HUES48 (cell line): ENCODE measurements at regions not wholly inside any gene's neighbourhood (a gene's known extent, or its start where the extent isn't known, plus 50 kb on each side); places are given as distances from the start of the nearest gene placed in this dataset.

Experiments used
- H3K27ac ChIP-seq: one replicate; pipeline ENCODE4 v1.7.0; 2013; ENCODE audit warnings: low read depth, low read length, inconsistent platforms
- H3K27me3 ChIP-seq: 2 replicates; pipeline ENCODE4 v1.6.1; 2013; ENCODE audit warnings: mild to moderate bottlenecking, low read length; ENCODE audit not compliant: control insufficient read depth, insufficient read depth
- H3K36me3 ChIP-seq: 2 replicates; pipeline ENCODE4 v1.6.1; 2013; ENCODE audit warnings: low read length; ENCODE audit not compliant: control insufficient read depth, insufficient read depth
- H3K4me1 ChIP-seq: 2 replicates; pipeline ENCODE4 v1.6.1; 2013; ENCODE audit warnings: mild to moderate bottlenecking, low read length; ENCODE audit not compliant: control insufficient read depth, insufficient read depth
- H3K4me3 ChIP-seq: 2 replicates; pipeline ENCODE4 v1.5.1; 2013; ENCODE audit warnings: mild to moderate bottlenecking, low read depth, low read length
- H3K9ac ChIP-seq: 2 replicates; pipeline ENCODE4 v1.6.1; 2013; ENCODE audit warnings: mild to moderate bottlenecking, low read depth, low read length, moderate library complexity
- H3K9me3 ChIP-seq: 2 replicates; pipeline ENCODE4 v1.6.1; 2013; ENCODE audit warnings: low read length; ENCODE audit not compliant: control insufficient read depth, insufficient read depth

DNA sequence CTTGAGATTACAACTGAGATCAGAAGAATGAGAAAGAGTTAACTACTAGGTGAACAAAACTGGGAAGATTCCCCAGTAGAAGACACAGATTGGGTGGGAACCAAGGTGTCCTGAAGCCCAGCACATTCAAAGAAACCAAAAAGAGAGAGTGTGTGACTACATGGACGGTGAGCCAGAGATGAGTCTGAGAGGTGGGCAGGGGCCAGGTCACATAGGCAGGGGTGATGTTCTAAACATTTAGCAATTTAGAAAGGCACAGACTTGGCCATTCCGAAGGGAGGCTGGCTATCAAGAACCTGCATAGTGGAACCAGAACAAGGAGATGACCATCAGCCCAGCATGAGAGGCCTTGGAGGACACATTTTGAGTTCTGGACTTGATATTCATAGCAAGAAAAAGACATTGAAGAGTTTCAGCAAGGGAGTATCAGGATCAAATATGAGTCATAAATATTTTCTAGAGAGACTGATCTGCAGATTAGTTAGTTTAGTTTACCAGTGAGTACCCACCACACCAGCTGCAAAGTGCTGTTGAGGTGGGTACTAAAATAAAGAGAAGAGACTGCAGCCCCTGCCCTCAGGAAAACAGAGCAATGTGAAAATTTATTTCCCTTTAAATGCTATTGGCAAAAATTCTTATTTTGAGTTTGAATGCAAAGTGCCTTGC lies 340.5 kb upstream of the PRDM1 start:
- no peaks in the 10 kb centered on the region for H3K9me3 ChIP-seq
- no peak overlapping the region for H3K4me3 ChIP-seq
- no peak overlapping the region for H3K9ac ChIP-seq
- peaks cover 18% of the 10 kb centered on the region for H3K4me1 ChIP-seq
- no peak overlapping the region for H3K27ac ChIP-seq
- no peaks in the 10 kb centered on the region for H3K36me3 ChIP-seq
- H3K27me3 ChIP-seq: no peaks in the 10 kb centered on the region

DNA sequence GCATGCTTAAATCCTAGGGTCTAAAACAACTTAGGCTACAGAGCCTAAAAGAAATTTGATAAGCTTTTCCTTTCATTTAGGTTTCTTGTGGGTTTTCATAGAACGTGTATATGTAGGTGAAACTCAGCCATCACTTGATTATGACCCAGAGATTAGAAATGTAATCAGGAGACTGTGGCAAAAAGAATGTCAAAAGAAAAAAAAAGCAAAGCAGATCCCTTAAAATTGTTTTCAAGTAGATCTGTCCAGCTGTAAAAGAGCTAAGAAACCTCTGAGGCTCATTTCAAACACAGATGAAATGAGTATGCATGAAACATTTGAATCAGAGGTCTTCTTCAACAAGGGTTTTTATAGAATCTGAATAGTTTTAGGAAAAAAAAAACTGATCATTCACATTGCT lies 341.3 kb upstream of the PRDM1 start:
- Histone ChIP-seq H3K36me3 (no peaks in the 10 kb centered on the region), H3K9me3 (no peaks in the 10 kb centered on the region), H3K9ac (no peak overlapping the region), H3K4me3 (no peak overlapping the region), H3K27ac (no peak overlapping the region), H3K4me1 (peaks cover 23% of the 10 kb centered on the region), H3K27me3 (no peaks in the 10 kb centered on the region)

DNA sequence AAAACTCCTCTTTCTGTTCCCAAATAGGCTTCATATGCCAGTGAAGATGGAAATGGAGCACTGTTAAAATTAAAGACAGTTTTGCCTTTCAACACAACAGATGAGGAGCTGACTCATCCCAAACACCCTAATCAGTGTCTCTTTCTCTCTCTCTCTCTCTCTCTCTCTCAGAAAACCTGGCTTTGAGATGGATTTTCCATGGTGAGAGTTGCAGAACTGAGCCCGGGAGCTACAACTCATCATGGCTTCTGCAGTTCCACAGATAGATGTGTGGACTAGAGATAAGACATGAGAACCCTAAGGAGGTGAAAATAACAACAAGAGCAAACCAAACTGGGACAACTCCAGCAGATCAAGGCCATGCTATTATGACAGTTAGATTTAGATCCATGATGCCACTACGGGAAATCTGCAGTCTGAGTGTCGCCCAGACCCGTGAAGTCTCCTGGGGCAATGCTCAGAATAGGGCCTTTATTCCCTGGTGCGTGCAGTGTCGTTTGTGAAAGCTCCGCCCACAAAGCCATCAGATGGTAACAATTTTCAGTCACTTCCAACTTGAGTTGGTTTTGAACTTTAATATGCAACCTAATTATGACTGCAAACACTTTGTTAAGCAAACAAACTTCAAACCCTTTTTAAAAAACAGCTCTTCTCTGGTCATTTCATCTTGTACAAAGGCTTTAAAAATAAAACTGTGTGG lies 338.2 kb upstream of the PREP start:
- Histone ChIP-seq H3K9me3 (no peaks in the 10 kb centered on the region), H3K27ac (no peak overlapping the region), H3K36me3 (no peaks in the 10 kb centered on the region), H3K9ac (no peak overlapping the region), H3K27me3 (no peaks in the 10 kb centered on the region), H3K4me3 (no peak overlapping the region), H3K4me1 (peaks cover 20% of the 10 kb centered on the region)

DNA sequence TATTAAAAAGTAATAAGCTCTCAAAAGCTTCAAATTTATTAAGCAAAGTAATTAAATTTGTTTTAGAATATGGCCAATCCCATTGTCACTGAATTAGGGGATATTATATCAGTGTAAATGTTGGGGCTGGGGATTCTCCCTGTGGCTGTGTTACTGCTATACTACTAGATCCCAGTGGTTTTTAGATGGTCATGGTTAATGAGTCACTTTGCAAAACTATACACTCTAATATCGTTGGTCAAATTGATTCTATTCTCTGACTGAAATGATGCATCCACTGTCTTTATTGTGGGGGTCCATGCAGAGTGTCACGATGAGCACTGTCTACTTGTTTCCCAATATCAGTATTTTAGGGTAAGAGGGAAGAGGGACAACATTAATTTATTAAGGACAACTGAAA lies 336.9 kb upstream of the PREP start:
- no peaks in the 10 kb centered on the region for H3K9me3 ChIP-seq
- H3K36me3 ChIP-seq: no peaks in the 10 kb centered on the region
- no peak overlapping the region for H3K27ac ChIP-seq
- no peak overlapping the region for H3K9ac ChIP-seq
- no peaks in the 10 kb centered on the region for H3K27me3 ChIP-seq
- H3K4me3 ChIP-seq: no peak overlapping the region; the same call in 1 of the 2 replicates
- H3K4me1 ChIP-seq: peaks cover 17% of the 10 kb centered on the region

DNA sequence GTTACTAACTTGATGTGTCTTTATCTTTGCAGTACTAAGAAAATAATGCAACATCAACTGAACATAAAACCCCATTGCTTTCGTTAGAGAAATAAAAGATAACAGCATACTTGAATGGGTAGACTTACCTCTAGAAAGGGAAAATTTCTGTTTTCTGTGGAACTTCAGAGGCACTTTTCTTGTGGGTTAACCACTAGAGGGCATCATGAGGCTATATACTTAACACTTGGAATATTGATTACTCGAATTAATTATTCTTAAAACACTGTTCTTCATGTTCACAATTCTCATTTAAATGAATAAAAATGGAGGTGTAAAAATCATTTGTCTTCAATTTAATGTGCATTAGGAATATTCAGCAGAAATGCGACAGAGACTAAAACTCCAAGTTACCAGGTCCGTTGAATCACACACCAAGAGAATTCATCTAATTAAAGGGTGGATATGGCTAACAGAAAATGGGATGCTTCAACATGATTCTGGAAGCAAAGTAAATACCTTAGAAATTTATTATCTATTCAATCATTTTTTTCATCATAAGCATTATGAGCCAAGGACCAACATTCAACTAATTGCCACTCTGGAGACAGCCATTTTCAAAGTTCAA lies 330.8 kb upstream of the PREP start:
- no peaks in the 10 kb centered on the region for H3K9me3 ChIP-seq
- no peaks in the 10 kb centered on the region for H3K4me1 ChIP-seq
- no peak overlapping the region for H3K4me3 ChIP-seq
- H3K36me3 ChIP-seq: no peaks in the 10 kb centered on the region
- no peak overlapping the region for H3K9ac ChIP-seq
- H3K27me3 ChIP-seq: no peaks in the 10 kb centered on the region
- H3K27ac ChIP-seq: no peak overlapping the region

DNA sequence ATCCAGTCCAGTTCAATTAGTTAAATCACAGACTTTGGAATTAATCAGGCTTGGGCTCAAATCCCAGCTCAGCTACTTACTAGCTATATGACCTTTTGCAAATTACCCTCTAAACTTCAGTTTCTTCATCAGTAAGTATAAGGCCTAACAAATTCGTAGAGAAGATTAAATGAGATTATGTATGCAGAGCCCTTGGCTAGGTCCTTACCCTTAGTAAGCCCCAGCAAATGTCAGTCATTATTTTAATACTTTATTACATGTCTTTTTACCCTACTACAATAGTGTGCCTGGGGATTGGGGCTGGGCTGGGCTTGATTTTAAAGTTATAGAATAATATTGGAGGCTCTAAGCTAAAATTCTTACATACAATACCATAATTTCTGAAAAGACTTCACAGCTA lies 326.1 kb upstream of the PREP start:
- Histone ChIP-seq H3K36me3 (no peaks in the 10 kb centered on the region), H3K27me3 (no peaks in the 10 kb centered on the region), H3K4me3 (no peak overlapping the region), H3K4me1 (no peaks in the 10 kb centered on the region), H3K9me3 (no peaks in the 10 kb centered on the region), H3K9ac (no peak overlapping the region), H3K27ac (no peak overlapping the region)

DNA sequence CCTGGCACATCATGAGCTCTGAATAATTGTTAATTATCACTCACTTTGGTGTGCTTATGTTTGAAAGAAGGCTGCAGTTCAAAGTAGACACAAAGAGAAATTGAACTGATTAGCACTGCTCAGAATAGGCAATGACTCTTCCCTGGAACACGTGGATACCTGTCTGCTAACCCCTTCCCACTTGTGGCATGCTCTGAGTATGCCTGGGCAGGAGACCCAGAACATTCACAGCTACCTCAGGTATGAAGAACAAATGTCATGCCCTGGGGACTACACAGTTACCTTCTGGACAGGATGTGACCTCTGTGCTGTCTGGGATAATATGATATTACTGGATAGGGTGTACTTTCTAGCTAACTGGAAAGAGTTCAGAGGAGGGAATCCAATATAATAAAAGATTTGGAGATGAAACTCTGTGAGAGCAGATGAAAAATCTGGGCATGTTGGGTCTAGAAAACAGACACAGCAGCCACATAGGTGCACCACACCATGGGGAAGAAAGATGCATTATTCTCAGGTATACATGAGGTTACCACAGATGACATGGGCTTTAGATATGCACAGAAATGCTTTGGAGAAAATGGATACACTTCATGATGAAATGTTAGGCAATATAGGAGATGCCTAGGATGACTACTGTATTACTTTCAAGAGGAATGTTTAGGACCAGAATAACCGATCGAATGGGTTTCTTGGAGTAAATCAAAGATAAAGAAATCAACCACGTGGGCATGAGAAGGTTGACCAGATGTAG lies 324.2 kb upstream of the PREP start:
- H3K9me3 ChIP-seq: no peaks in the 10 kb centered on the region
- no peaks in the 10 kb centered on the region for H3K36me3 ChIP-seq
- H3K4me1 ChIP-seq: no peaks in the 10 kb centered on the region
- H3K9ac ChIP-seq: no peak overlapping the region
- no peak overlapping the region for H3K4me3 ChIP-seq
- H3K27ac ChIP-seq: no peak overlapping the region
- H3K27me3 ChIP-seq: no peaks in the 10 kb centered on the region

DNA sequence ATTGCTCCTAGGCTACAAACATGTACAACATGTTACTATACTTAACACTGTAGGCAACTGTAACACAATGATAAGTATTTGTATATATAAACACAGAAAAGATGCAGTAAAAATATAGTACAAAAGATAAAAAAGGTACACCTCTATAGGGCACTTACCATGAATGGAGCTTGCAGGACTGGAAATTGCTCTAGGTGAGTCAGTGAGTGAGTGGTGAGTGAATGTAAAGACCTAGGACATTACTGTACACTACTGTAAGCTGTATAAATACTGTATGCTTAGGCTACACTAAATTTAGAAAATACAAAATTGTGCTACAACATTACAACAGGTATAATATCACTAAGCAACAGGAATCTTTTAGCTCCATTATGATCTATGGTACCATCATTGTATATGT lies 312.0 kb upstream of the PREP start:
- no peaks in the 10 kb centered on the region for H3K36me3 ChIP-seq
- H3K9ac ChIP-seq: no peak overlapping the region
- no peak overlapping the region for H3K4me3 ChIP-seq
- H3K9me3 ChIP-seq: peaks cover 34% of the 10 kb centered on the region
- no peak overlapping the region for H3K27ac ChIP-seq
- H3K4me1 ChIP-seq: no peaks in the 10 kb centered on the region
- H3K27me3 ChIP-seq: no peaks in the 10 kb centered on the region

DNA sequence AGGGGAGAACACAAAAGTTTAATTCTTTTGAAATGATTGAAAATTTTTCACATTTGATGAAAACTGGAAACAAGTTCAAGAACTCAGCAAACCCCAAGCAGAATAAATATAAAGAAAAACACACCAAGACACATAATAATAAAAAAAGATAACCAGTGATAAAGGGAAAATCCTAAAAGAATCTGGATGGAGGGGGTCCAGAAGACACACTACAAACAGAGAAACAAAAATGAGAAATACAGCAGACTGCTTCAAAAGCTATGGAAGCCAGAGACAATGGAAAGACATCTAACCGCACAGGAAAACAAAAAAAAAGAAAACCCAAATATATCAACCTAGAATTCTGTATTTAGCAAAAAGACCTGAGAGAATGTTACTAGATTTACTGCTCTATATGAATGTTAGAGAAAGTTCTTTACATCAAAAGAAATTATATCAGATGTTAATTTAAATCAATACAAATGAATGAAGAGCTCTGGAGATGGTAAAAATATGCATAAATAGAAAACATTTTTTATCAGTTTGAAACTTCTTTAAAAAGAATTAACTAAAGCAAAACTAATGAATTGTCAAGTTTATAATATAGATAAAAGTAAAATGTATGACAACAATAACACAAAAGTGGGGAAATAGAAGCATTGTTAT lies 310.7 kb upstream of the PREP start:
- Histone ChIP-seq H3K4me3 (no peak overlapping the region), H3K27ac (no peak overlapping the region), H3K4me1 (no peaks in the 10 kb centered on the region), H3K36me3 (no peaks in the 10 kb centered on the region), H3K9ac (no peak overlapping the region), H3K9me3 (peaks cover 34% of the 10 kb centered on the region), H3K27me3 (no peaks in the 10 kb centered on the region)

DNA sequence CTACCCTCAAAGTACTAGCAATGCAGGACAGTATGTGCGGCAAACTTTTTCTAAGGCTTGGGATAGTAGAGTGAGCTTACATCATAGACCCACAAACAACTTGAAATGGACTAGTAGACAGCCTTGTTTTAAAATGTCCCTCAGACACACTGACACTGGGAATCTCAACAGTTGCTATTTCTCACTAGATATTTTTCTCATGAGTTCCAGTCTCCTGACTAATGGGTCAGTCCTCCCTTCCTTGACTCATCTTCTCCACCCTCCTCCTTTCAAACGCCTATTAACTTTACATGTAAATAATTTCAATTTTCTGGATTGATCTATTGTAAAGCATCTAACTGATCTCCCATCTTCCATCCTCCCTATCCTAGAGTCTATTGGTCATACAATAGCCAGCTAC lies 308.3 kb upstream of the PREP start:
- H3K27ac ChIP-seq: no peak overlapping the region
- H3K27me3 ChIP-seq: no peaks in the 10 kb centered on the region
- H3K4me1 ChIP-seq: no peaks in the 10 kb centered on the region
- H3K4me3 ChIP-seq: no peak overlapping the region
- no peaks in the 10 kb centered on the region for H3K36me3 ChIP-seq
- H3K9me3 ChIP-seq: peaks cover 34% of the 10 kb centered on the region
- H3K9ac ChIP-seq: no peak overlapping the region
